Right cardiac atrium (tissue), 5 donors: ENCODE measurements at regions not wholly inside any gene's neighbourhood (a gene's known extent, or its start where the extent isn't known, plus 50 kb on each side); places are given as distances from the start of the nearest gene placed in this dataset.
"Not testable (repeated sequence)": the region's sequence is repeated elsewhere in the genome, so short reads cannot be mapped to it uniquely, and the experiment has no call there.

Experiments used
- ATAC-seq, 2 donors: fragments of 200-7000 bp; cut with Tn5 transposase; one replicate each; pipeline versions ENCODE4 v1.8.0 to v1.9.1; 2020; ENCODE audit warnings: moderate library complexity in 2 of 2, mild to moderate bottlenecking in 1 of 2
- DNase-seq, 3 donors: peaks; one replicate each; pipeline ENCODE4 v3.0.0-alpha.2; 2020
- H3K27ac ChIP-seq: one replicate; pipeline ENCODE4 v1.5.1; 2013; ENCODE audit warnings: mild to moderate bottlenecking, low read length, control low read depth, moderate library complexity
- H3K27me3 ChIP-seq: one replicate; pipeline ENCODE4 v1.6.1; 2013; ENCODE audit not compliant: control insufficient read depth, insufficient read depth
- H3K4me1 ChIP-seq: one replicate; pipeline ENCODE4 v1.6.1; 2013; ENCODE audit warnings: low read length; ENCODE audit not compliant: control insufficient read depth, insufficient read depth
- H3K4me3 ChIP-seq: one replicate; pipeline ENCODE4 v1.5.1; 2013; ENCODE audit warnings: low read length, control low read depth
- H3K9me3 ChIP-seq: one replicate; pipeline ENCODE4 v1.6.1; 2013; ENCODE audit warnings: low read length; ENCODE audit not compliant: control insufficient read depth
- WGBS: extraction: QIAGEN DNeasy Blood & Tissue Kit; methylation state at CpG from one replicate; pipeline ENCODE4 v1.1.7; 2013; 5-methylcytosine and 5-hydroxymethylcytosine counted together
- intact Hi-C, 4 donors: fragments of 100-400 bp; cut with DNase I; formaldehyde crosslinking; loops; one replicate each; pipeline versions ENCODE4 v1.11.0 to v1.14.0; 2022 to 2023
- donor health status: healthy with polysubstance abuse.
- donor health status: DM: no; HTN: yes; CAD: no.
- donor health status: DM: no; HTN: no; CAD: no.
- donor health status: DM: no; HTN: yes; CAD: no; lungs with severe emphysema.
- donor health status: DM: yes; HTN: yes; CAD: no.

- intact Hi-C loops: loop anchor here in 1 of 4 donors (5.0 kb wide), 2 partner anchors 47 to 1867 kb away; no protein-coding TSS in a partner anchor
- peak in 1 of 3 donors; percentile 22 for DNase-seq
- not testable (repeated sequence) for H3K9me3 ChIP-seq, H3K27me3 ChIP-seq, H3K27ac ChIP-seq, H3K4me1 ChIP-seq, ATAC-seq, H3K4me3 ChIP-seq
- WGBS: 58% methylated on average over 5 of the region's 5 CpGs
Observed at GRCh38 chr15:20354884-20355223, 186.7 kb downstream of the GOLGA6L6 start.

- ATAC-seq (no peak), DNase-seq (peak in 1 of 3 donors; percentile 62)
- Histone ChIP-seq H3K27me3 (no peaks in the 10 kb centered on the region), H3K9me3 (no peaks in the 10 kb centered on the region), H3K4me3 (no peak overlapping the region), H3K4me1 (no peaks in the 10 kb centered on the region), H3K27ac (no peak overlapping the region)
- WGBS: 69% methylated on average over 14 of the region's 14 CpGs
- intact Hi-C loops: no loop called here
Observed at GRCh38 chr15:20353966-20354883, 187.4 kb downstream of the GOLGA6L6 start.

GRCh38 chr15:20352241-20353200 is 189.1 kb downstream of the GOLGA6L6 start:
- H3K27ac ChIP-seq: no peak overlapping the region
- intact Hi-C loops: no loop called here
- H3K27me3 ChIP-seq: no peaks in the 10 kb centered on the region
- no peak overlapping the region for H3K4me3 ChIP-seq
- ATAC-seq (no peak), DNase-seq (peak in 2 of 3 donors; percentile 39 to 48)
- no peaks in the 10 kb centered on the region for H3K4me1 ChIP-seq
- WGBS: 57% methylated on average over 17 of the region's 17 CpGs
- no peaks in the 10 kb centered on the region for H3K9me3 ChIP-seq

GRCh38 chr15:20351448-20351971 is 190.1 kb downstream of the GOLGA6L6 start:
- intact Hi-C loops: no loop called here
- peak; percentile 25 to 64 (median 57) for DNase-seq
- Histone ChIP-seq H3K9me3 (peaks cover 1% of the 10 kb centered on the region), H3K27ac (no peak overlapping the region), H3K27me3 (no peaks in the 10 kb centered on the region), H3K4me1 (no peaks in the 10 kb centered on the region), H3K4me3 (no peak overlapping the region)
- 56% methylated on average over 9 of the region's 9 CpGs for WGBS
- ATAC-seq: no peak

GRCh38 chr15:20349774-20350498 is 191.7 kb downstream of the GOLGA6L6 start:
- H3K9me3 ChIP-seq: peaks cover 2% of the 10 kb centered on the region
- no peaks in the 10 kb centered on the region for H3K4me1 ChIP-seq
- no peak overlapping the region for H3K4me3 ChIP-seq
- ATAC-seq (peak; percentile 1 to 2), DNase-seq (peak; percentile 19 to 71 (median 51))
- intact Hi-C loops: no loop called here
- H3K27ac ChIP-seq: no peak overlapping the region
- H3K27me3 ChIP-seq: no peaks in the 10 kb centered on the region
- WGBS: 72% methylated on average over 13 of the region's 13 CpGs

GRCh38 chr15:20348900-20349773 is 192.5 kb downstream of the GOLGA6L6 start:
- 84% methylated on average over 18 of the region's 18 CpGs for WGBS
- Histone ChIP-seq H3K27me3 (no peaks in the 10 kb centered on the region), H3K4me1 (no peaks in the 10 kb centered on the region), H3K9me3 (peaks cover 2% of the 10 kb centered on the region), H3K27ac (no peak overlapping the region), H3K4me3 (no peak overlapping the region)
- ATAC-seq (peak in 1 of 2 donors; percentile 6), DNase-seq (peak; percentile 17 to 62 (median 51))
- intact Hi-C loops: no loop called here

GRCh38 chr15:20348291-20348899 is 193.2 kb downstream of the GOLGA6L6 start:
- DNase-seq: no peak
- intact Hi-C loops: no loop called here
- Histone ChIP-seq H3K4me3 (no peak overlapping the region), H3K4me1 (no peaks in the 10 kb centered on the region), H3K27me3 (no peaks in the 10 kb centered on the region), H3K27ac (no peak overlapping the region), H3K9me3 (peaks cover 2% of the 10 kb centered on the region)
- 84% methylated on average over 13 of the region's 13 CpGs for WGBS
- no peak for ATAC-seq

- no peak for ATAC-seq
- H3K9me3 ChIP-seq: peaks cover 2% of the 10 kb centered on the region
- H3K27ac ChIP-seq: no peak overlapping the region
- intact Hi-C loops: no loop called here
- H3K27me3 ChIP-seq: no peaks in the 10 kb centered on the region
- WGBS: 47% methylated on average over 4 of the region's 4 CpGs
- peak in 2 of 3 donors; percentile 43 to 46 for DNase-seq
- no peaks in the 10 kb centered on the region for H3K4me1 ChIP-seq
- H3K4me3 ChIP-seq: no peak overlapping the region
Observed at GRCh38 chr15:20346082-20346805, 195.4 kb downstream of the GOLGA6L6 start.

GRCh38 chr15:20345401-20345958 is 196.1 kb downstream of the GOLGA6L6 start:
- DNase-seq (peak; percentile 16 to 61 (median 44)), ATAC-seq (no peak)
- H3K9me3 ChIP-seq: peaks cover 2% of the 10 kb centered on the region
- no peak overlapping the region for H3K4me3 ChIP-seq
- no peak overlapping the region for H3K27ac ChIP-seq
- WGBS: 82% methylated on average over 7 of the region's 7 CpGs
- intact Hi-C loops: no loop called here
- H3K27me3 ChIP-seq: no peaks in the 10 kb centered on the region
- H3K4me1 ChIP-seq: no peaks in the 10 kb centered on the region
